Brain pericyte (primary cell): ENCODE measurements at regions not wholly inside any gene's neighbourhood (a gene's known extent, or its start where the extent isn't known, plus 50 kb on each side); places are given as distances from the start of the nearest gene placed in this dataset.
"Not testable (repeated sequence)": the region's sequence is repeated elsewhere in the genome, so short reads cannot be mapped to it uniquely, and the experiment has no call there.

Experiments used
- DNase-seq: peaks from one replicate; pipeline ENCODE4 v3.0.0-alpha.2; 2012; ENCODE audit warnings: low read depth, low spot score

DNA sequence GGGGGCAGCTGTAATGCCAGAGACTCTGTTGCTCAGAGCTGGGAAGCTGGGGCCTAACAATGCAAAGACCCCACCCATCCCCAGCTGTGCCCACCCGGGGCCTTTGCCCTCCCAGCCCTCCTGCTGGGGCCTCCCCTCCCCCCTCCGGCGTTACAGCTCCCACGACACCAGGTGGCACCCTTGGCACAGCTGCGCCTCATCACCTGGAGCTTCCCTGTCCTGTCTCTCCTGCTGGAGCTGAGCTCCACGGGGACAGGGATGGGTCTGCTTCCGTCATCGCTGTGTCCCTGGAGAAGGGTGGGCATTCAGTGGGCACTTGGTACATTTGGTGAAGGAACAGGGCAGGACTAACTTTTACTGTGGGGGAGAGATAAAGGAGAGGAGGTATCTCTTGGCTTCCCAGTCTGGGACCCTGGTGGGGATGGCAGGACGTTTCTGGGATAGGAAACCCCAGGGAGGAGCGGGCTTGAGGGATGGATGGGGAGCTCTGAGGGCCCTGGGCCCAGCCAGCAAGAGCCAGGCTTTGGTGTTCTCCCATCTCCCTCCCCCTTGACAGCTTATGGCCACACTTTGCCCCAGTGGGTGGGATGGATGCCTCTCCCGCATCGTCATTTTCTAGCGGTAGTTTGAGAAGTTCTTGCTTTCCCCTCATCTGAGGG is 453.2 kb downstream of the PTPRU start:
- no peak for DNase-seq

DNA sequence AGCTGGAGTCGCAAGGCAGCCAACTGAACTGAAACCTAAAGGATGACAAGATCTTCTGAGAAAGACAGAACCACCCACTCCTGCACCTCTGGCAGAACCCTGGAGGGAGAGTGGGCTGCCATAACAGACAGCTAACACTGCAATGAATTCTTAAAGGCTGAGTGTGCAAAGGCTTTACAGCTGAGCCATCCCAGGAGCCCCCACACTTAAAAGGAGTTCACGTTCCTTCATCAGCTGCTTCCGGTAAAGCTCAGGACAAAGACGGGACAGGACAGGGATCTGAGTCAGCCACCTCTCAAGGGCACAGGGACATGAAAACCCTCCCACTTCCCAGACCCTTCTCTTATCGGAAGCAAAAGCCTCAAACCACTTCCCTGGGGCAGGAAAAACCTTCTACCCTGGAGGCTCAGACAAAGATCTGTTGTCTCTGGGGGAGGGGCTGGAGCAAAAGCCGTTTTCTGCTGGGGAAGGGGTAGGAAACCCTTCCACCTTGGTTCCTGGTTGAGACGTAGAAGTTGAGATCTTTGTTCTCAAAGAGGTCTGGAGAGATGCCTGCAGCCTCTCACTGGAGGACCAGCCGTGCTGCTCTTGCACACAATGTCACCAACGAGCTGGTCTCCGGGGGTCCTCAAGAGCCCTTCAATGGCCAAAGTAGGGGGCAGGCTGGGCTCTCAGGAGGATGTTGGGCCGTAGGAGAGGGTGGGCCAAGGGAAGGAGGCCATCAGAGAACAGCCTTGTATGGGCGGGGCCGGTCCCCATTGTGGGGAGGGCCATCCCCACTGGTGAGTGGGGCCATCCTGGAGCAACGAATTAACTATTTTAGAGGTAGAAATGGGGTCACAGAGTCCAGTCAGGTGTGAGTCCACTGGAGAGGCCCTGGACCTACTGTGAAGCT is 452.4 kb downstream of the PTPRU start:
- DNase-seq = no peak

DNA sequence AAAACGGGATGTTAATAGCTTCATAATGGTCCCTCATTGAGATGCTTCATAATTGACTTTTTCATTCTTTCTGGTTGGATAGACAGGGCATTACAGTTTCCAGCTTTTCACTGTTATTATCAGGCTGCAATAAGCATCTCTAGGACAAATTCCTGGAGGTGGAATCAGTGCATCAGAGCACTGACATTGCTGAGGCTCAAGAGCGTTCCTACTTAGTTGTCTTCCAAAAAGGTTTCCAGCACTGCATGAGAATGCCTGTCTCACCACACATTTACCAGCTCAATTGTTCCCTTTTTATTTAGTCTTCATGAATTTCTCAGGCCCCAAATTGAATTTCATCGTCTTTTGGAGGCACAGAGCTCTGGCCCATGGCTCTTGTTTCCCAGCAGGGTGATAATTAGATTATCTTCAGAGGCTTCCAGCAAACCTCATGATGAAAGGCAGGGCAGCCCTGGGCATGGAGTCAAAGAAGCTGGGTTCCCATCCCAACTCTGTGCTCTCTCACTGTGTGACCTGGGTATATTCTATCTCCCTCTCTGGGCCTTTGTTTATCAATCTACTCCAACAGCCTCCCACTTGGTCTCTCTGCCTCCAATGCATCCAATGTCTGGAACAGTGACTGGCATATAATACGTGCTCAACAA is 451.4 kb downstream of the PTPRU start:
- no peak for DNase-seq

DNA sequence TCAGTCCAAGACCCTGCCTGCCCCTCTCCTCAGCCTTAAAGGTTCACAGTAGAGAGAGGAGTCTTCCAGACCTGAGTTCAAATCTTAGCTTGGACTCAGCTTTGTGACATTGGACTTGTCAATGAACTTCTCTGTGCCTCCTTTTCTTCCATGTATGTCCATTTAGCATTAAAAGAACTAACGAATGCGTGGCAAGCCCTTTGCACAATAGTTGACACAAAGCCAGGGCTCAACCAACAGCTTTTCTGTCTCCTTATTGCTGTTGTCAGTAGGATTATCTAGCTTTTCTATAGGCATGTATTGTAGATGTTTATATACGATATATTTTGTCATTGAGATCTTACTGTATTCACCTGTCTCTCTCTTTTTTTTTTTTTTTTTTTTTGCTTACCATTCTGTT is 450.8 kb downstream of the PTPRU start:
- DNase-seq = no peak

DNA sequence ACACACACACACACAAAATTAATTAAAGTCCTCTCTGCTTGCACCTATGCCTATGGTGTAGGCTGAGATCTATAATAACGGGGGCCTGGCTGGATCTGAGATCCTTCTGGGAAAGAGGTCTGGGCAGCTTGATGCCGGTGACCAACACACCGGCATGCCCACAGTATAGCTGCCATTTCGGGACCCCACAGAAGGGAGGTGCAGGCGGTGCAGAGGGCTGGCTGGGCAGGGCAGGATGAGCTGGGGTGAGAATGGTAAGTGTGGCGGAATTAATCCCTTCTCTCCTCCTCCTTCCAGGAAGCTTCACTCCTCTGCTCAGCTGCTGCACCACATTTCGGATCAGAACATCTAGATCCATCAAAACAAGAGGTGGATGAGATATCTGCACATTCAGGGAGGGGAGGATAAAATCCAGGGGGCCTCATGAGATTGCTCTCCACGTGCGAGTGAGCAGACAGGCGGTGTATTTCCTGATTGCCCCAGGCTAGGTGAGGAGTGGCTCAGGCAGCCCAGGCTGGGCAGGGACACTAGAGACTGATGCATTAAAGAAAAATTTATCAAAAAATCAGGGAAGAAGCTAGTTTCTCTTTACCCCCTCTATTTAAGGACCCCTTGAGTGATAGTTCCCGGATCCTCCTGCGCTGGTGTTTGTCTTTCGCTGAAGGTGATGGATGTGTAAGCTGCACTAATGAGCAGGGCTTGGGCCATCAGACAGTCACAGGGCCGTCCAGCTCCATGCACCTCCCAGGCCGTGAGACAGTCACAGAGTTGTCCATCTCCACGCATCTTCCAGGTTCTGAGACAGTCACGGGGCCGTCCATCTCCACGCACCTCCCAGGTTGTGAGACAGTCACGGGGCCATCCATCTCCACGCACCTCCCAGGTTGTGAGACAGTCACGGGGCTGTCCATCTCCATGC is 449.9 kb downstream of the PTPRU start:
- DNase-seq = no peak

DNA sequence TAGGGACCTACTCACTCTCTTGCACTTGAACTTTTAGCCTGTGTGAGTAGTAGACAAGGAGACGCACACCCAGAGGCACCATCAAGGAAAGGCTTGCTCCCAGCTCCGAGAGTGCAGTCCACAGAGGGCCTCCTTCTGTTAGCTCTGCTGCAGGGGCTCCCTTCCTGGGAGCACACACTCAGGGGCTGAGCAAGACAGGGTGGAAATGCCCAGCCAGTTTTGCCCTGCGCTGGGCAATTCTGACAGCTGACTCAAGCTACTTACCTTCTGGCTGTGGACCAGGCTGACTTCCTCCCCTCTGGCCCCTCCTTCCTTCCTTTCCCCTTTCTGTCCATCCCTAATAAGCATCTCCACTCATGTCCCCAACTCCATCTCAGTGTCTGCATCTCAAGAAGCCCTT is 449.1 kb downstream of the PTPRU start:
- no peak for DNase-seq

DNA sequence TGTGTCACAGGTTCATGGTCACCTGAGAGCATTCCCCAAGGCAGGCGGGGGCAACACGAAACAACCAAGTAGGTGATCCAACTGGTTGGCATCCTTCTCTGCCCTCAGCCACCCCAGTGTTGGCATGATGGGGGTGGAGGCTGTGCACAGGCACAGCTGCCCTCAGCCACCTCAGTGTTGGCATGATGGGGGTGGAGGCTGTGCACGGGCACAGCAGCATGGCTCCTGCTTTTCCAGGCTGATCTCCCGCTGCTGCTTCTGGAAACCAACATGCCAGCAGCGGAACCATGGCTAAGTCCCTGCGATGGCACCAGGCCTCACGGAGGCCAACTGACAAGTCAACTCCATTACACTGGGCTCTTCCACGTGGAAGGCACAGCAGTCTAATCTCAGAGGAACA is 447.8 kb downstream of the PTPRU start:
- no peak for DNase-seq

DNA sequence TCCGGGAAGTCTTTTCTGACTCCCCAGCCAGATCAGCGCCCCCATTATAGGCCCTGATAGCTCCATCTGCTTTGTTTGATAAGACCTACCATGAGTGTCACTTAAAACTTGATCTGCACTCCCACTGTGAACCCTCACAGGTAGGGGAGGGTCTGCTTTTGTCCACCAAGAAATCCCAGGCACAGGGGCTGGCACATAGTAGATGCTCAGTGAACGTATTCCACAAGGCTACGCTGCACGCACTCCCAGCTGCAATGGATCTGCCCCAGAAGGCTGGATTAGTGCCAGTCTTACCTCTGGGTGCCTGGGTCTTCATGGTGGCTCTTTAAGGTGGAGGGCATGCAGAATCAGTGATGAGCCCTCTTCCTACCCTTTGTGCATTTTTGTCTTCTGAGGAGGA is 447.1 kb downstream of the PTPRU start:
- no peak for DNase-seq

DNA sequence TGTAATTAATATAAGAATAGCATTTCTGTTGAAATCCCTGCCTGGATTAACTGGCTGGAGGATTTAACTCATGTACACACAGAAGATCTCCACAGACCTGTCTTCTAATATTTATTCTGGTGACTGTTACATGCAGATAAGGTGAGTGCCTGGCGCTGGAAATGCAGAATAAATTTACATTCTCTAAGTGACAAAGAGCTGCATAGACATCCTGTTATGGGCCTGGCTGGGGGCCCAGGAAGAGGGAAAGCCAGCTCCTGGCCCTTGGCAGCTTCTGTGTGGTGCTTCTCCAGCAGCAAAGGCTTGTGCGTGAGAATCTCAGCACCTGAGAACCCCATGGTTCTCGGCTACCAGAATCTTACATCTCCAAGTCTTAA is 446.6 kb downstream of the PTPRU start:
- no peak for DNase-seq

DNA sequence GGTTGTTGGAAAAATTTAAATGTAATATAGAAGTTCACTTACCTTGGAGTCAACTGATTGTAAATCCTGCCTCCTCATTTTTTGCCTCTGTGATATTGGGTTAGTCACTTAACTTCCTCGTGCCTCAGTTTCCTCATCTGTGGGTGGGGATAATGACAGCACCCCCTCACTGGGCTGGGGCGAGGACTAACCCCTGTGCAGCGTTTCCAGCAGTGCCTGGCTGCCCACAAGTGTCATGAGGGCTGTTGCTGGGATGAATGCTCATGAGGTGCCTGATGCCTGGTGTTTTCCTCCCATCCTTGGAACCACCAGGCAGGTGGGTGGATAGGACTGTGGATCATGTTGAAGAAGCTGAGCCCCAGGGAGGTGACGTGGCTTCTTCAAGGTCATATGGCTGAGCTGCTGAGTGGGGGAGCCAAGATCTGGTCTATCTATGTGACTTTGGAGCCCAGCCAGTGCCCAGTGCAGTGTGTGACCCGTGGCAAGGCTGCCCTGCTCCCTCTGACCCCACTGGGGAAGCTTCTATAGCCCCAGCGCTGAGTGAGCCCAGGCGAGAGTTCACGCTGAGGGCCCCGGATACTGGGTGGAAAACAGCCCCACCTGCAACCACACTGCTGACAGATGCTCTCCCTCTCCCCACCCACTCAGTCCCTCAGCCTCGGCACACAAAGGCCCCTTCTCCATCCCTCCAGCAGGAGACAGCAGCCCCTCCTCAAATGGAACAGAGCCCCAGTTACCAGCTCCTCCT is 446.0 kb downstream of the PTPRU start:
- DNase-seq = no peak

DNA sequence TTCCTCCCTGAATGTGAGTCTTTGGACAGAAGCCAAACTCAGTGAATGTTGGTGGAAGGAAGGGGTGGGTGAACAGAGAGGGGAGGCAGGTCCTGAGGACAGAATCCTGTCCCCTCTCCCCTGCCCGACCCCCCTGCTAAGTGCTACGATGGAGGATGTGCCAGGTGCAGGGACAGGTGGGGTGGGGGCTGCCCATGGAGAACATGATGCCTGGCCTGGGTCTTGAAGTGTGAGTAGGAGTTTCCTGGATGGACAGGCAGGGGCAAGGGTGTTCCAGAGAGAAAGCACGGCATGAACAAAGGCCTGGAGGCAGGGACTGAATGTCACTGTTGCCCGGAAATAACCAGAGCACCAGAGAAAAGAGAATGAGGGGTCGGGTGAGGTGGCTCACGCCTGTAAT is 445.1 kb downstream of the PTPRU start:
- not testable (repeated sequence) for DNase-seq

DNA sequence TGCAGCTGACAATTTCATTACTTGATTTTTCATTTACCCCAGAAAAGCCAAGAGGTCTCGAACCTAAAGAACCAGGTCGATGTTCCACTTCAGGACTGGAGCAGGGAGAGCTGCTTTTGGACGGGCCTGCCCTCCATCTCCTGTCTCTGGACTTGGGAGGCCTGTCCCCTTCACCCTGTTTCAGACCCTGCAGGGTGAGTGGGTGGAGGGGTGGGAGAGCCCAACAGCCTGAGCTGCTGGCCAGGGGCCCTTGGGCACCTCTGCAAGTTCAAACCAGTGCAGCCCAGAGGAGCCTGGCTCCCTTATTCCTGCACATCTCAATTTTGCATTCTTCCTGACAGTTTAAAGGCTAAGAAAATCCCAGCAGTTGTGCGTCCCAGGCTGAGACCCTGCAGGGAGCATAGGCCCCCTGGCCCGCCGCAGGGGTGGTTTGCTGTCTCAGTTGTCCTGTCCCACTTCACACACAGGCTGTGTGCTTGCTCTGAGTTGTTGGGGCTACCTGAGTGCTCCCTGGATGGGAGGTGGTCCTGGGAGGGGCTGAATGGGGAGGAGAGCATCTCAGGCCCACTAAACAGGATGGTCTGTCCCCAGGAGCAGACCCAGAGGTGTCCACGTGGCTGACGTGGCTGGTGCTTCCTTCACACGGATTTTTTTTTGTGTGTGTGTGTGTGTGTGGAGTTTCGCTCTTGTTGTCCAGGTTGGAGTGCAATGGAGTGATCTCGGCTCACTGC is 443.7 kb downstream of the PTPRU start:
- no peak for DNase-seq

DNA sequence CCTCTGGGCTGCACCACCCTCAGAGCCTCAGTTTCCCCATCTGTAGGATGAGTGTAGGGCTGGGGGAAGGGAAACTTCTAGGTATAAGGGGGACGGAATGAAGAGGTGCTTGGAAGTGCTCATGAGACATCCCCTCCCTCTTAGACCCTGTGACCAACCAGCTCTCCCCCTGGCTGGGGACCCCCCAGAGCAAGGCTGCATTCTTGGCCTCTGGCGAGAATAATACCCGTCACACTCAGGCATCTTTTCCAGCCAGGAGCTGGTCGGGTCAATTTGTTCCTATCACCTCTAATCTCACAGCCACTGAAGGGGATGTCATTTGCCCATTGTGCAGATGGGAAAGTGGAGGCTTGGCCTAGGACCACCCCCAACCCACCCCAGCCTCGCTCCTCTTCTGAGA is 443.0 kb downstream of the PTPRU start:
- no peak for DNase-seq

DNA sequence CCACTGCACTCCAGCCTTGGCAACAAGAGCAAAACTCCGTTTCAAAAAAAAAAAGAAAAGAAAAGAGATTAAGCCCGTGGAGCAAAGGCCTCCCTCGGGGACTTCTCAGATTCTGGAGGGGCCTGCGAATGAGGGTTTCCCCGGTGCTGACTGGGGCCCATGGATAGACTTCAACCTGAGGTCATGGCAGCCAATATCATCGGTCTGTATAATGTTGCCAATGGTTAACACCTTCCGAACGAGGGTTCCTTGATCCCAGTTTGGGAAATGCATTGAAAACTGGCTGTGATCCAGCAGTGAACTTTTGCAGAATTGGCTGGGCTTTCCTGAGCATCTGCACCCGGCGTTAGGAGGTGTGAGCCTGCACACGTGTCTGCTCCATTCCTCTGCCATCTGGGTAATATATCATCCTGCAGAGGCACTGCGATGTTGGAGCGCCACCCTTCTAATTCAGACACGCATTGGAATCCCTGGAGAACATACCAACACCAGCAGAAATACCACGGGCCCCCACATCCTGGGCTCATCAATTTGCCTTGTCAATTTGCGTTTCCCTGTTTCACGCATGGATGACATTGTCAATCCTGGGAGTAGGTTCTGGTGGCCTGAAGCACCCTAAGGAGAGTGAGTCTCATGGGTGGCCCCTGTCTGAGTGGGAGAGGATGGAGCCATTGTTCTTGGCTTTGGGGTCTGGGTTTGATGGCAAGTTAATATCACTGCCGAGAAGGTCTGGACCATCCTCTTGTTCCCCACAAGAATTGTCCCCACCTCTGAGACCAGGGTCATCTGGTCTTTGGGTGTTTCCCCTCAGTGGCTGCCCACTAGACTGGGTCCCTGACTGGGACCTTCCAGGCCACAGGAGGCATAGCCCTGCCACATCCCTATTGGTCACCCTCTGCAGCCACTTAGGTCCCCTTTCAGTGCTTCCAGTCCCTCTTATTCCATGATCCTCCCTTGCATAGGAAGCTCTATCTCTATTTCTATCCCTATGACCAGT is 441.0 kb downstream of the PTPRU start:
- DNase-seq = no peak

DNA sequence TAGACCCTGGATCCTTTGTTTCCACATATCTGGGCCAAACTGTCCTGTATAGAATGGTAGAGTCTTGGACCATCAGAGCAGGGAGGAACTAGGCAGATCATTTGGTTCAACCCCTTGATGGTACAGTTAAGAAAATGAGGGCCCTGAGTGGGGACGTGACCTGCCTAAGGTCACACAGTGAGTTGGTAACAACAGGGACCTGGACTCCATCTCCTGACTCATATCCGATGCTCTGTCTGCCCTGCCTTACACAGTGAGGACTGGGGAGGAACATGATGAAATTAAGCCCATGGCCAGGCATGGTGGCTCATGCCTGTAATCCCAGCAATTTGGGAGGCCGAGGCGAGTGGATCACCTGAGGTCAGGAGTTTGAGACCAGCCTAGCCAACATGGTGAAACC is 440.2 kb downstream of the PTPRU start:
- DNase-seq = no peak

DNA sequence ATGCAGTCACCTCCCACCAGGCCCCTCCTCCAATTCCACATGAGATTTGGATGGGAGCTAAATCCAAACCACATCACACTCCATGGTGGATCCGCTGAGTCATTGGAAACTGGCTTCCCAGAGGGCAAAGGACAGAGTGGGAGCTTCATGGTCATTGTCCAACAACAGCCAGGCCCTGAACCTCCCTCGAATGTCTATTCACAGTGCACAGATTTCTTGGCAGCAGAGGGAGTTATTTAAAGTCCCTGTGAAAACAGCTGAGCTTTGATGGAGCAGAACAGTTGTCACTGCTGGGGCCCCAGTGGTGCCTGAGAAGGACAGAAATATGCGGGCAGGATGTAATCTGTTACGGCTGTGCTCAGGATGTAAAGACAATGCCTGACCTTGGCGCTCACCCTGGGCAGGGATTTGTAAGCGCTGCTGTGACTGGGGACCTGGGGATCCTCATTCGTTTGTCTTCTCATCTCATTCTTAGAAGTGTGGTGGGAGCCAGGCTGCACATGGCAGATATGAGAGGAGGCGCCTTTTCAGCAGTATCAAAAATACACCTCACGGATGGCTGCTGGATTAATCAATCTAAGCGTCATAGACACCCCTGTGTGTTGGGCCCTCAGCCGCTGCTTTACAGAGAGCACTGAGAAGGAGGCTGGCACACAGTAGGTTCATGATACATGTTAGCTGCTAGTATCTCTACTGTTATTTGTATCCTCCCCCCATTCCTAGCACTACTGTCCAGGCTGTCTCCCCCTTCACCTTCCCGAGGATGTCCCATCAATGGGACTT is 439.4 kb downstream of the PTPRU start:
- no peak for DNase-seq

DNA sequence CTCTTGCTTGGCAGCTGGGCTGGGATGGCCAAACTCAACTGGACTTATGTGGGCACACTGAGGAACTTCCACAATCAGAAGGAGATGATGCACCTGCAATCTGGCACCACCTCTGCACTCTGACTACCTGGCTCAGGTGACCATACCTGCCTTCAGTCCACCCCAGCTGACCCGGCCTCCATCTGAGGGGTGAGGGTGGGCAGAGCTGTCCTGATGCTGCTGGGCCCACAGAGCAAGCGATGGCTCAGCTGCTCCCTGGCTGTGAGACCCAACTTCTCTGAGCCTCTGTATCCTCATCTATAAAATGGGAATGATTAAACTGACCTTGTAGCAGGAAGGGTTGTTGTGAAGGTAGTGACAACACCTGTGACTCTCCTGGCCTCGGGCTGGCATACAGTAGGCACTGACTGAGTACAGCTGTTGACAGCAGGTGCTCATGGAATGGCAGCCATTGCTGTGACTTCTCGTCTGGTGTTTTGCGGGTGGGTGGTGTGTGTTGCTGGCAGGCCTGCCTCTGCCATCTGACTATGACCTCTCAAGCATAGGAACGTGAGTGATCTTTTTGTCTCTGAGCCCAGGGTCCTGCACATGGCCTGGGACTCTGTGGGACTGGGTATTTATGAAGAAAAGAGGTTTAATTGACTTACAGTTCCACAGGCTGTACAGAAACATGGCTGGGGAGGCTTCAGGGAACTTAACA is 438.5 kb downstream of the PTPRU start:
- no peak for DNase-seq
